ENCODE measurements at regions not wholly inside any gene's neighbourhood (a gene's known extent, or its start where the extent isn't known, plus 50 kb on each side); places are given as distances from the start of the nearest gene placed in this dataset.

GRCh38 chr1:67522001-67522441 lies 91.8 kb upstream of the SERBP1 start:
- 87% methylated on average over 4 of the region's 4 CpGs for WGBS (ENCODE audit: missing lambda C conversion rate)
- Histone ChIP-seq H3K4me2 (no peak overlapping the region), H3K4me3 (no peak overlapping the region), H3K9me3 (no peaks in the 10 kb centered on the region), H3K27ac (no peak overlapping the region), H3K4me1 (no peaks in the 10 kb centered on the region; the same call in 2 of the 3 replicates)
- ATAC-seq (no peak), DNase-seq (ENCODE audit: low read depth in 1 of 2, low spot score in 1 of 2) (no peak), FAIRE-seq (no peak)
- CTCF ChIA-PET = interaction anchor here (1.2 to 3.3 kb wide), 4 partner anchors 13 to 308 kb away, joined by 3 to 13 read pairs (median 7); no protein-coding TSS in a partner anchor
- POLR2A ChIA-PET = no interaction called here
- TF ChIP-seq ZSCAN20 (CRISPR knock-in tag; IDR thresholded peaks at IDR 0.05) (no peak), RNF2 (IDR thresholded peaks at IDR 0.05; ENCODE audit: borderline replicate concordance, low read depth) (no peak), EHF (CRISPR knock-in tag; IDR thresholded peaks at IDR 0.05) (no peak), TFCP2L1 (CRISPR knock-in tag; IDR thresholded peaks at IDR 0.05) (no peak), ZC3H11A (IDR thresholded peaks at IDR 0.05) (no peak)

GRCh38 chr1:67522793-67523192 lies 92.6 kb upstream of the SERBP1 start:
- ChIA-PET POLR2A (no interaction called here), CTCF (interaction anchor here (1.7 to 3.3 kb wide), 3 partner anchors 10 to 22 kb away, joined by 7 to 13 read pairs (median 10); no protein-coding TSS in a partner anchor)
- DNase-seq (ENCODE audit: low read depth in 1 of 2, low spot score in 1 of 2) (no peak), FAIRE-seq (no peak), ATAC-seq (no peak)
- 86% methylated on average over 4 of the region's 4 CpGs for WGBS (ENCODE audit: missing lambda C conversion rate)
- no peak overlapping the region for H3K27ac ChIP-seq
- H3K4me2 ChIP-seq = no peak overlapping the region
- no peak overlapping the region for H3K4me3 ChIP-seq
- no peak for TF ChIP-seq SREBF2 (IDR thresholded peaks at IDR 0.05)
- TF ChIP-seq GATA3 (IDR thresholded peaks at IDR 0.05; ENCODE audit: borderline replicate concordance) = no peak
- TF ChIP-seq HOXB13 (CRISPR knock-in tag; IDR thresholded peaks at IDR 0.05; ENCODE audit: low read depth) = no peak
- TF ChIP-seq HOXB5 (CRISPR knock-in tag; IDR thresholded peaks at IDR 0.05) = no peak
- no peak for TF ChIP-seq USF2 (IDR thresholded peaks at IDR 0.05)
- TF ChIP-seq JUN (IDR thresholded peaks at IDR 0.05) = no peak
- no peak for TF ChIP-seq RARB (CRISPR knock-in tag; IDR thresholded peaks at IDR 0.05)
- TF ChIP-seq EHMT2 (IDR thresholded peaks at IDR 0.05; ENCODE audit: low read depth) = no peak
- no peak for TF ChIP-seq ESRRA (IDR thresholded peaks at IDR 0.05; ENCODE audit: borderline replicate concordance, low read length)
- TF ChIP-seq HDAC2 (IDR thresholded peaks at IDR 0.05) = no peak
- no peak for TF ChIP-seq MYC (IDR thresholded peaks at IDR 0.05; ENCODE audit: borderline replicate concordance, low read length)
- H3K9me3 ChIP-seq = no peaks in the 10 kb centered on the region
- no peaks in the 10 kb centered on the region; the same call in 2 of the 3 replicates for H3K4me1 ChIP-seq

- Histone ChIP-seq H3K4me1 (no peaks in the 10 kb centered on the region; the same call in 2 of the 3 replicates), H3K9me3 (no peaks in the 10 kb centered on the region), H3K27ac (no peak overlapping the region), H3K4me3 (no peak overlapping the region), H3K4me2 (no peak overlapping the region)
- DNase-seq (ENCODE audit: low read depth in 1 of 2, low spot score in 1 of 2) (no peak), FAIRE-seq (no peak), ATAC-seq (peak in 1 of 2 experiments; percentile 33; a peak in 2 of 6 replicates)
- WGBS (ENCODE audit: missing lambda C conversion rate) = 54% methylated on average over 7 of the region's 7 CpGs
- ChIA-PET POLR2A (no interaction called here), CTCF (interaction anchor here (0.5 to 3.3 kb wide), 7 partner anchors 8 to 812 kb away, joined by 3 to 13 read pairs (median 4); no protein-coding TSS in a partner anchor)
- TF ChIP-seq REST (IDR thresholded peaks at IDR 0.05) = no peak
- no peak for TF ChIP-seq RCOR1 (IDR thresholded peaks at IDR 0.05; ENCODE audit: low read depth, low read length)
- TF ChIP-seq CHD2 (IDR thresholded peaks at IDR 0.05; ENCODE audit: low read length, partially characterized antibody) = no peak
- no peak for TF ChIP-seq NR3C1 (IDR thresholded peaks at IDR 0.05)
- no peak for TF ChIP-seq EP300 (IDR thresholded peaks at IDR 0.05)
- TF ChIP-seq MAFK (IDR thresholded peaks at IDR 0.05; ENCODE audit: partially characterized antibody) = no peak
- no peak for TF ChIP-seq ESRRA (IDR thresholded peaks at IDR 0.05; ENCODE audit: borderline replicate concordance, low read length)
- TF ChIP-seq FOSL2 (IDR thresholded peaks at IDR 0.05) = no peak
- TF ChIP-seq FOSL2 (CRISPR knock-in tag; IDR thresholded peaks at IDR 0.05) = no peak
- no peak for TF ChIP-seq RAD21 (conservative IDR thresholded peaks at IDR 0.05 in 1 of 2, IDR thresholded peaks at IDR 0.05 in 1 of 2)
- no peak for TF ChIP-seq CBX8 (IDR thresholded peaks at IDR 0.05)
- TF ChIP-seq MAZ (IDR thresholded peaks at IDR 0.05; ENCODE audit: borderline replicate concordance, low read depth, low read length) = no peak
- no peak for TF ChIP-seq RARB (CRISPR knock-in tag; IDR thresholded peaks at IDR 0.05)
- TF ChIP-seq POLR2AphosphoS2 (conservative IDR thresholded peaks at IDR 0.05; ENCODE audit: low read length) = no peak
- no peak for TF ChIP-seq POLR2A (IDR thresholded peaks at IDR 0.05; ENCODE audit: low read length)
- no peak for TF ChIP-seq EHF (CRISPR knock-in tag; IDR thresholded peaks at IDR 0.05)
- no peak for TF ChIP-seq BCL3 (IDR thresholded peaks at IDR 0.05)
Measured at GRCh38 chr1:67524143-67525052, 94.2 kb upstream of the SERBP1 start.
